Mesothelial cell of epicardium (in vitro differentiated cells): ENCODE measurements at regions not wholly inside any gene's neighbourhood (a gene's known extent, or its start where the extent isn't known, plus 50 kb on each side); places are given as distances from the start of the nearest gene placed in this dataset.

ENCODE experiments used
- DNase-seq, 2 experiments: peaks; one replicate each; pipeline ENCODE4 v3.0.0; 2021; ENCODE audit warnings: low spot score in 2 of 2; ENCODE audit not compliant: unreplicated experiment in 2 of 2
- H3K27ac Mint-ChIP-seq: 2 replicates; pipeline ENCODE4 v1.8.0; 2021; ENCODE audit warnings: mixed read lengths
- H3K27me3 Mint-ChIP-seq: 2 replicates; pipeline ENCODE4 v1.8.0; 2021; ENCODE audit warnings: low read depth, mixed read lengths
- H3K36me3 Mint-ChIP-seq: 2 replicates; pipeline ENCODE4 v1.8.0; 2021; ENCODE audit warnings: mixed read lengths
- H3K4me1 Mint-ChIP-seq: 2 replicates; pipeline ENCODE4 v1.8.0; 2021; ENCODE audit warnings: mixed read lengths
- H3K4me3 Mint-ChIP-seq: 2 replicates; pipeline ENCODE4 v1.8.0; 2021; ENCODE audit warnings: mild to moderate bottlenecking, moderate library complexity, mixed read lengths
- H3K9me3 Mint-ChIP-seq: 2 replicates; pipeline ENCODE4 v1.8.0; 2021; ENCODE audit warnings: mixed read lengths
- TF ChIP-seq, protein P1 (sequence below): fragments of 200-600 bp; sonication (generic); IDR thresholded peaks from one replicate; pipeline ENCODE4 v1.5.0; 2021; ENCODE audit warnings: antibody characterized with exemption; ENCODE audit not compliant: unreplicated experiment

DNA sequence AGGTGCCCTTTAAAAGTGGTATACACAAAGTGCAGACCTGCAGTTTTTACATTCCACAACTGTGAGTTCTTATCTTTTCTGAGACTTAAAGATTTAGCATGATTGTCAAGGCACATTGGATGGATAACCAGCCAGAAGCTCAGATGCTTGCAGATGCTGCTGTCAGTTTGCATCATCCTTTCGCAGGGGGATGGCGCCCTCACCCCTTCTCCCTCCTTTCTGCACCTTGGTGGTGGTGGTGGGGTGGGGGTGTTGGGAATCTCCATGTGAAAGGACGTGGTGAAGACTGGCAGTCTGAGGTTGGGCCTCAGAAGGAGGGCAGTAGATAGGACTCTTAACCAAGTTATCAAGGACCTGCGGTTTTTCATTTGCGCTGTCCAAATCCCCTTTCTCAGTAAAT, 309.6 kb upstream of the SEMA6D start:
- Mint-ChIP-seq H3K4me1 (peaks cover 26% of the 10 kb centered on the region), H3K27me3 (no peaks in the 10 kb centered on the region), H3K9me3 (no peaks in the 10 kb centered on the region), H3K27ac (no peak overlapping the region), H3K36me3 (no peaks in the 10 kb centered on the region), H3K4me3 (no peak overlapping the region)
- TF ChIP-seq, protein P1, sequence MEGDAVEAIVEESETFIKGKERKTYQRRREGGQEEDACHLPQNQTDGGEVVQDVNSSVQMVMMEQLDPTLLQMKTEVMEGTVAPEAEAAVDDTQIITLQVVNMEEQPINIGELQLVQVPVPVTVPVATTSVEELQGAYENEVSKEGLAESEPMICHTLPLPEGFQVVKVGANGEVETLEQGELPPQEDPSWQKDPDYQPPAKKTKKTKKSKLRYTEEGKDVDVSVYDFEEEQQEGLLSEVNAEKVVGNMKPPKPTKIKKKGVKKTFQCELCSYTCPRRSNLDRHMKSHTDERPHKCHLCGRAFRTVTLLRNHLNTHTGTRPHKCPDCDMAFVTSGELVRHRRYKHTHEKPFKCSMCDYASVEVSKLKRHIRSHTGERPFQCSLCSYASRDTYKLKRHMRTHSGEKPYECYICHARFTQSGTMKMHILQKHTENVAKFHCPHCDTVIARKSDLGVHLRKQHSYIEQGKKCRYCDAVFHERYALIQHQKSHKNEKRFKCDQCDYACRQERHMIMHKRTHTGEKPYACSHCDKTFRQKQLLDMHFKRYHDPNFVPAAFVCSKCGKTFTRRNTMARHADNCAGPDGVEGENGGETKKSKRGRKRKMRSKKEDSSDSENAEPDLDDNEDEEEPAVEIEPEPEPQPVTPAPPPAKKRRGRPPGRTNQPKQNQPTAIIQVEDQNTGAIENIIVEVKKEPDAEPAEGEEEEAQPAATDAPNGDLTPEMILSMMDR, result no peak
- no peak for DNase-seq

DNA sequence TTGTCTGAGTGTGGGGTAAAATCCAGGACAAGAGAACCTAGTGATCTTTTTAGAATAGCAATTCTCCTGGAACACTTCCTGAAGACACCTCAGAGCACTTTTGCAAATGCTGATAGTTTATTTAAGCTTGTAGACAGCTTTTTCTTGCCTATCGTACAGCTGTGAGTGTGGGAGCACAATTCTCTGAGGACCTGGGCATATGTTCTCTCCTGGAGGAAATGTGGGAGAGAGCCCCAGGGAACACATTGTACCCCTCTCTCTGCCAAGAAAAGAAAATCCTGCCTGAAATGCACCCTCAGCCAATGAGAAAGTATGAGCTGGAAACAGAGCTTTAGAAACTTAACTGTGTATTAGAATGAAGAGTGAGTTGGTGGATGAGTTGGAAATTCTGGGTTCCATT, 308.3 kb upstream of the SEMA6D start:
- H3K9me3 Mint-ChIP-seq, result no peaks in the 10 kb centered on the region
- no peak for DNase-seq
- no peak overlapping the region for H3K4me3 Mint-ChIP-seq
- no peaks in the 10 kb centered on the region for H3K36me3 Mint-ChIP-seq
- peaks cover 31% of the 10 kb centered on the region for H3K4me1 Mint-ChIP-seq
- TF ChIP-seq, protein P1, result no peak
- H3K27ac Mint-ChIP-seq, result no peak overlapping the region
- H3K27me3 Mint-ChIP-seq, result no peaks in the 10 kb centered on the region

DNA sequence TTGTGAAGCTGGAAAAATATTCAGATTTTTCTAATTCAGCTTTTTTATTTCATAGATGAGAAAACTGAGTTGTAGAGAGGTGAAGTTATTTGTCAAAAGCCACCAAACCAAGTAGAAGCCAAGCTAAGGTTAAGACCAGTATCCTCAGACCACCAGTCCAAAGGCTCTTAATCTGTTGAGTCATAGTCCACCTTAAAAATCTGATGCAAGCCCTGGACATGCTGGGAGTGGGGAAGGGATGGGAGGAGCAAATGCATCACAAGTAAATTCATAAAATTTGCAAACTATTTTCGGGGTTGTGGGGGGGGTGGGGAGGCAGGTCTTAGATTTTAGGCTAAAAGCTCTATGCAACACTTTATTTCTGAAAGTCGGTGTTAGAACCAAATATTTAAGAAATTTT, 307.7 kb upstream of the SEMA6D start:
- no peak overlapping the region for H3K4me3 Mint-ChIP-seq
- H3K36me3 Mint-ChIP-seq, result no peaks in the 10 kb centered on the region
- H3K27me3 Mint-ChIP-seq, result no peaks in the 10 kb centered on the region
- TF ChIP-seq, protein P1, result no peak
- H3K27ac Mint-ChIP-seq, result no peak overlapping the region
- H3K9me3 Mint-ChIP-seq, result no peaks in the 10 kb centered on the region
- peaks cover 37% of the 10 kb centered on the region for H3K4me1 Mint-ChIP-seq
- no peak for DNase-seq

DNA sequence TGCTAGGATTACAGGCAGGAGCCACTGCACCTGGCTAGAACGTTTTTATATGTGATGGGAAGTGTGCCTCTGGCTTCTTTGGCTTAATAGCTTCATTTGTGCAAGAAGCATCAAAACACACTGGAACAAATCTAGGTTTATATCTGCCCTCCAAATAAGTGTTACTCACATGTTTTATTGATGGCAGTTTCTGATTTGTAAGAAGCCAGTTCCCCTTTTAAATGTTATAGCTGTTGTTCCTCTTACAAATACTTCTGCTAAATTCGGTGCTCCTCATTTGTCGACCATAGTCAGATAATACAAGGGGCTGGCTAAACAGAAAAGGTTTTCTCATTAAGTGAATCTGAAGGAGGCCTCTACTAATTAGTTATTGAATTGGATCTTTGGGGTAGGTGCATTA, 307.1 kb upstream of the SEMA6D start:
- H3K9me3 Mint-ChIP-seq, result no peaks in the 10 kb centered on the region
- TF ChIP-seq, protein P1, result no peak
- DNase-seq, result no peak
- no peak overlapping the region for H3K4me3 Mint-ChIP-seq
- no peak overlapping the region for H3K27ac Mint-ChIP-seq
- H3K27me3 Mint-ChIP-seq, result no peaks in the 10 kb centered on the region
- peaks cover 37% of the 10 kb centered on the region for H3K4me1 Mint-ChIP-seq
- no peaks in the 10 kb centered on the region for H3K36me3 Mint-ChIP-seq

DNA sequence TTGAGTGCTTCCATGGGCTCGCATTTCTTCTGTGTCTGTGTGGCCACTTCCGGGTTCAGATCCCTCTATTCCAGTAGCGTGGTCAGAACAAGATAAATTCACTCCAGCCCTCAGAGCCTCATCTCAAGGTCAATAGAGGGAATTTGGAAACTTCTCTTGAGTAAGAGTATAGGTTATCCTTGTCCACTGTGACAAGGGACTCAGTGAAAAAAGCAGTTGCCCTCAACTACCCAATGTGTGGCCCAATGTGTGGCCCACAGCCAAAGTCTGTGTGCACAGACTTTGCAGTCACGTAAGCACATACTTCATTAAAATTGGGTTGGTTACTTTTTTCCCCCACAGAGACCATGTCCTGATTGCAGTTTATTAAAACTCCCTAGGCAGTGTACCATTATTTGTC, 305.6 kb upstream of the SEMA6D start:
- Mint-ChIP-seq H3K27me3 (no peaks in the 10 kb centered on the region), H3K4me3 (no peak overlapping the region), H3K27ac (peak overlapping the region; percentile 6), H3K4me1 (peaks cover 44% of the 10 kb centered on the region), H3K36me3 (no peaks in the 10 kb centered on the region), H3K9me3 (no peaks in the 10 kb centered on the region)
- DNase-seq, result no peak
- TF ChIP-seq, protein P1, result no peak

DNA sequence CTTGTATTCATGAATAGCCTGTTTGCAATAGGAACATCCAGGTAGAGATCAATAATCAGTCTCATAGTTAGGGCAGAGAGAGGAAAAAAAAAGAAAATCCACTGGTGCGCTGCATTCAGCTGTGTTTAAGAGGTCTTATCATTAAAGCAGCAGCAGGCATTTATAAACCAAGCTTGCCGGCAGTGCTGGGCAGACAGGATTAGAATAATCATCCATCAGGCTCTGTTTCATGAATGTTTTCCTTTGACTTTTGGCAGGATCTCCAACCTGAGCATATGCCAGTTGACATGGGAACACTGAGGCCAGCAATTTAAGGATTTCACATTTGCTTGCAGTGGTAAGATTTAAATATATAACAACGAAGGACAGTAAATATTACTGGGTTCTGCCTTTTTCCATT, 305.2 kb upstream of the SEMA6D start:
- no peak for DNase-seq
- peaks cover 44% of the 10 kb centered on the region for H3K4me1 Mint-ChIP-seq
- no peaks in the 10 kb centered on the region for H3K9me3 Mint-ChIP-seq
- H3K27me3 Mint-ChIP-seq, result no peaks in the 10 kb centered on the region
- no peaks in the 10 kb centered on the region for H3K36me3 Mint-ChIP-seq
- TF ChIP-seq, protein P1, result no peak
- peak overlapping the region; percentile 6 for H3K27ac Mint-ChIP-seq
- no peak overlapping the region for H3K4me3 Mint-ChIP-seq
